ENCODE measurements at regions not wholly inside any gene's neighbourhood (a gene's known extent, or its start where the extent isn't known, plus 50 kb on each side); places are given as distances from the start of the nearest gene placed in this dataset.

- TF ChIP-seq, protein P1, sequence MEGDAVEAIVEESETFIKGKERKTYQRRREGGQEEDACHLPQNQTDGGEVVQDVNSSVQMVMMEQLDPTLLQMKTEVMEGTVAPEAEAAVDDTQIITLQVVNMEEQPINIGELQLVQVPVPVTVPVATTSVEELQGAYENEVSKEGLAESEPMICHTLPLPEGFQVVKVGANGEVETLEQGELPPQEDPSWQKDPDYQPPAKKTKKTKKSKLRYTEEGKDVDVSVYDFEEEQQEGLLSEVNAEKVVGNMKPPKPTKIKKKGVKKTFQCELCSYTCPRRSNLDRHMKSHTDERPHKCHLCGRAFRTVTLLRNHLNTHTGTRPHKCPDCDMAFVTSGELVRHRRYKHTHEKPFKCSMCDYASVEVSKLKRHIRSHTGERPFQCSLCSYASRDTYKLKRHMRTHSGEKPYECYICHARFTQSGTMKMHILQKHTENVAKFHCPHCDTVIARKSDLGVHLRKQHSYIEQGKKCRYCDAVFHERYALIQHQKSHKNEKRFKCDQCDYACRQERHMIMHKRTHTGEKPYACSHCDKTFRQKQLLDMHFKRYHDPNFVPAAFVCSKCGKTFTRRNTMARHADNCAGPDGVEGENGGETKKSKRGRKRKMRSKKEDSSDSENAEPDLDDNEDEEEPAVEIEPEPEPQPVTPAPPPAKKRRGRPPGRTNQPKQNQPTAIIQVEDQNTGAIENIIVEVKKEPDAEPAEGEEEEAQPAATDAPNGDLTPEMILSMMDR (IDR thresholded peaks at IDR 0.05; ENCODE audit: insufficient read depth, low read length, missing control alignments), result no peak
- POLR2A ChIA-PET, result no interaction called here
- DNase-seq (ENCODE audit: low read depth, low spot score), result no peak
- CTCF ChIA-PET, result interaction anchor here (0.9 to 2.3 kb wide), 2 partner anchors 15 to 124 kb away, joined by 3 to 6 read pairs; partner anchors contain the start of gene EN1
- no peak overlapping the region for H3K4me3 ChIP-seq (ENCODE audit: low read depth, low read length)
Observed at GRCh38 chr2:118723394-118723793, 124.1 kb downstream of the EN1 start.

DNA sequence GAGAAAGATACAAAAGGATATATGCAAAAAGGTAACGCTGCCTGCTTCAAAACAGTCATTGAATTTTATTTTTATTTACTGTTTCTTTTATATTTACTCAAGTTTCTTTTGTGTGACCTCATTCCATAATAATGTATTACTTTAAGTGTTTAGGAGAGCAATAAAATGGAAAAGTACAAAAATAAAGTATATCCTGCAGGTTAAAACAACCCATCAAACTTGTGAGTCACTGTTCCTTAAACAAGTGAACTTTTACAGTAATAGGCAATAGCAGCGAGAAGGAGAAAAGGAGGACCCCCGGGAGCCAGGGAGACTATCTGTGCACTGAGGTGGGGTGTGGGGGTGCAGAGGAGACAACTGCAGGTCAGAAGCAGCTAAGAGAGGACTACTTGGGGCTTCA is 124.5 kb downstream of the EN1 start:
- ChIA-PET POLR2A (no interaction called here), CTCF (no interaction called here)
- TF ChIP-seq, protein P1 (IDR thresholded peaks at IDR 0.05; ENCODE audit: insufficient read depth, low read length, missing control alignments), result no peak
- DNase-seq (ENCODE audit: low read depth, low spot score), result no peak
- no peak overlapping the region for H3K4me3 ChIP-seq (ENCODE audit: low read depth, low read length)

DNA sequence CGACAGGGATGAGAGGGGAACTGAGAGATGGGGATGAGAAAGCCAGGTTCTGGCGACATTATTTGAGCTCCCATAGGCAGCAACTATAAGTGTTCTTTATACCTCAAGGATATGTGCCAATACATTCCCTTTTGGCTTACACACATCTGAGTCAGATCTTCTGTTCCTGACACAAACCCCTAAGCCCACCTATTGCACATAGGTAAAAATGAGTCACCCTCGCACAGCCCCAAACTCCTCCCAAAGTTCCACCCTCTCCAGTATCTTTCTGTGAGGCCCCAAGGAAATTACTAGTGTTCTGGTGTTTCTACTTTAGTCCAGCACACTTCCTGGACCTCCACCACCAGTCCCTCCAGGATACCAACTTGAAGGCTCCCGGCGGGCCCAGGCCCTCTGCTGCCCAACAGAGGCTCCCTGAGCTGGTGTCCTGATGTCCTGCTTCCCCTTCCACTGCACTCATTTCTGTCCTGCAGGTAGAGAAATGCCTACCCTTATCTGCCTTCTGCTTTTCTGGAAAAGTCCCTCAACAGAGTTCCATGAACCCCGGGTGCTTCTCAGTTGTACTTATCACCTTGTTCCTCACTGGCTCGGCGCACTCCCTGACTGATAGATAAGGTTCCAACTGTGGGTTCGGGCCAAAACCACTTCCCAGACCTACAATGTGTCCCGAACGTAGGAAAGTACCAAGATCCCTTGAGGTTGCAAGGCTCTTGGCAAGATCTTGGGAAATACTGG is 125.5 kb downstream of the EN1 start:
- no peak overlapping the region for H3K4me3 ChIP-seq (ENCODE audit: low read depth, low read length)
- POLR2A ChIA-PET, result no interaction called here
- CTCF ChIA-PET, result no interaction called here
- DNase-seq (ENCODE audit: low read depth, low spot score), result no peak
- TF ChIP-seq, protein P1 (IDR thresholded peaks at IDR 0.05; ENCODE audit: insufficient read depth, low read length, missing control alignments), result no peak

DNA sequence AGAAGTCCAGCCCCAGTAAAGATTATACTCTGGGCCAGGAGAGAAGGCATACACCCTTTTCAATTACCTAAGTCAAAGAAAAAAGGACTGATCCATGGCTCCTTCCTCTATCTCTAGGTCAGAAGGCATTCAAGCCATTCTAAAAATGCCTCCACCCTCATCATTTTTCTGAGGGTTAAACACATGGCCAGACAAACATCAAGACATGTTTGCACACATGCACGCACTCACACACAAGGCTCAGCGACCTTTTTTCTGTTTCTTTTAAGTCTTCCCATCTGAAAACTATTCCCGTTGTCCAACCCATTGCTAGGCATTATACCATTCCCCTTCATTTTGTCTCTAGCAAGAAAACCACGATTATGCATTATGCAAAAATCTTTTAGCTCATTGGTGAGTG is 126.6 kb downstream of the EN1 start:
- ChIA-PET POLR2A (no interaction called here), CTCF (no interaction called here)
- TF ChIP-seq, protein P1 (IDR thresholded peaks at IDR 0.05; ENCODE audit: insufficient read depth, low read length, missing control alignments), result no peak
- H3K4me3 ChIP-seq (ENCODE audit: low read depth, low read length), result no peak overlapping the region
- DNase-seq (ENCODE audit: low read depth, low spot score), result no peak

GRCh38 chr2:118718921-118719320 is 128.5 kb downstream of the EN1 start:
- H3K4me3 ChIP-seq (ENCODE audit: low read depth, low read length), result no peak overlapping the region
- no peak for DNase-seq (ENCODE audit: low read depth, low spot score)
- ChIA-PET POLR2A (no interaction called here), CTCF (interaction anchor here (1.1 kb wide), 1 partner anchor 45 kb away, joined by 3 read pairs; no protein-coding TSS in a partner anchor)
- TF ChIP-seq, protein P1 (IDR thresholded peaks at IDR 0.05; ENCODE audit: insufficient read depth, low read length, missing control alignments), result no peak

GRCh38 chr2:118716102-118716501 is 131.3 kb downstream of the EN1 start:
- POLR2A ChIA-PET, result no interaction called here
- no peak for DNase-seq (ENCODE audit: low read depth, low spot score)
- no peak overlapping the region for H3K4me3 ChIP-seq (ENCODE audit: low read depth, low read length)
- CTCF ChIA-PET, result no interaction called here
- TF ChIP-seq, protein P1 (IDR thresholded peaks at IDR 0.05; ENCODE audit: insufficient read depth, low read length, missing control alignments), result no peak

Measured in AG04449 (cell line).